Neuronal stem cell (in vitro differentiated cells): ENCODE measurements at regions not wholly inside any gene's neighbourhood (a gene's known extent, or its start where the extent isn't known, plus 50 kb on each side); places are given as distances from the start of the nearest gene placed in this dataset.

ENCODE experiments used
- DNase-seq: peaks from one replicate; pipeline ENCODE4 v3.0.0-alpha.2; 2013; ENCODE audit warnings: low spot score
- H2AFZ ChIP-seq: one replicate; pipeline ENCODE4 v1.6.1; 2013; ENCODE audit warnings: mild to moderate bottlenecking, low read length, inconsistent platforms
- H2AK5ac ChIP-seq: 2 replicates; pipeline ENCODE4 v1.6.1; 2013; ENCODE audit warnings: low read depth, mild to moderate bottlenecking, inconsistent platforms, low read length, moderate library complexity, mixed read lengths
- H2BK120ac ChIP-seq: 2 replicates; pipeline ENCODE4 v1.6.1; 2013; ENCODE audit warnings: low read depth, mild to moderate bottlenecking, inconsistent platforms, low read length, moderate library complexity, mixed read lengths
- H2BK12ac ChIP-seq: one replicate; pipeline ENCODE4 v1.6.1; 2013; ENCODE audit warnings: low read length, inconsistent platforms
- H2BK15ac ChIP-seq: 2 replicates; pipeline ENCODE4 v1.6.1; 2013; ENCODE audit warnings: mild to moderate bottlenecking, low read length, inconsistent platforms, mixed read lengths
- H2BK5ac ChIP-seq: one replicate; pipeline ENCODE4 v1.6.1; 2013; ENCODE audit warnings: inconsistent platforms, mild to moderate bottlenecking, low read length, moderate library complexity
- H3K14ac ChIP-seq: one replicate; pipeline ENCODE4 v1.6.1; 2013; ENCODE audit warnings: low read length, inconsistent platforms
- H3K18ac ChIP-seq: 2 replicates; pipeline ENCODE4 v1.6.1; 2013; ENCODE audit warnings: low read length, inconsistent platforms
- H3K23ac ChIP-seq: 2 replicates; pipeline ENCODE4 v1.6.1; 2013; ENCODE audit warnings: low read depth, mild to moderate bottlenecking, mixed read lengths, low read length, inconsistent platforms; ENCODE audit not compliant: poor library complexity
- H3K27ac ChIP-seq: replicated peaks from 3 replicates; pipeline ENCODE4 v1.5.1; 2013; ENCODE audit warnings: low read length, inconsistent platforms
- H3K27me3 ChIP-seq, 3 experiments: 2 replicates each; pipeline ENCODE4 v1.6.1; 2013; ENCODE audit warnings: low read length in 3 of 3, mild to moderate bottlenecking in 2 of 3, inconsistent platforms in 1 of 3, low read depth in 1 of 3, mixed read lengths in 1 of 3, moderate library complexity in 1 of 3; ENCODE audit not compliant: control insufficient read depth in 3 of 3, insufficient read depth in 3 of 3
- H3K36me3 ChIP-seq, 2 donors: replicated peaks in 1 of 2; 2 replicates each; pipeline ENCODE4 v1.6.1; 2013; ENCODE audit warnings: low read length in 2 of 2; ENCODE audit not compliant: control insufficient read depth in 2 of 2, insufficient read depth in 2 of 2
- H3K4ac ChIP-seq: 2 replicates; pipeline ENCODE4 v1.6.1; 2013; ENCODE audit warnings: inconsistent platforms, mild to moderate bottlenecking, low read length, moderate library complexity
- H3K4me1 ChIP-seq, 2 donors: 1 replicate in 1 of 2; 2 replicates in 1 of 2; pipeline ENCODE4 v1.6.1; 2013; ENCODE audit warnings: low read length in 2 of 2, low read depth in 1 of 2; ENCODE audit not compliant: control insufficient read depth in 2 of 2, insufficient read depth in 1 of 2
- H3K4me2 ChIP-seq: one replicate; pipeline ENCODE4 v1.6.1; 2013; ENCODE audit warnings: mild to moderate bottlenecking, low read length, inconsistent platforms; ENCODE audit not compliant: insufficient read depth, poor library complexity, severe bottlenecking
- H3K4me3 ChIP-seq, 2 donors: 2 replicates each; pipeline ENCODE4 v1.5.1; 2013; ENCODE audit warnings: low read length in 2 of 2, mild to moderate bottlenecking in 2 of 2, inconsistent platforms in 1 of 2, moderate library complexity in 1 of 2
- H3K79me1 ChIP-seq: one replicate; pipeline ENCODE4 v1.6.1; 2013; ENCODE audit warnings: low read depth, mild to moderate bottlenecking, inconsistent platforms, low read length, moderate library complexity
- H3K9ac ChIP-seq: one replicate; pipeline ENCODE4 v1.6.1; 2013; ENCODE audit warnings: mild to moderate bottlenecking, low read depth, low read length, inconsistent platforms; ENCODE audit not compliant: poor library complexity
- H3K9me3 ChIP-seq, 2 donors: replicated peaks in 1 of 2; 2 replicates each; pipeline versions ENCODE3 to v1.6.1; 2013; ENCODE audit warnings: low read length in 2 of 2, mild to moderate bottlenecking in 2 of 2, inconsistent platforms in 1 of 2, low read depth in 1 of 2, mixed read lengths in 1 of 2, moderate library complexity in 1 of 2; ENCODE audit not compliant: control insufficient read depth in 2 of 2, insufficient read depth in 1 of 2
- H4K8ac ChIP-seq: one replicate; pipeline ENCODE4 v1.6.1; 2013; ENCODE audit warnings: low read depth, mild to moderate bottlenecking, inconsistent platforms, low read length, moderate library complexity
- H4K91ac ChIP-seq: one replicate; pipeline ENCODE4 v1.6.1; 2013; ENCODE audit warnings: low read length, low read depth, mild to moderate bottlenecking, inconsistent platforms; ENCODE audit not compliant: poor library complexity
- WGBS, 2 donors: extraction: QIAGEN DNeasy Blood & Tissue Kit; methylation state at CpG; one replicate each; pipeline ENCODE4 v1.1.7; 2013; ENCODE audit warnings: missing lambda C conversion rate in 2 of 2, mixed read lengths in 1 of 2; ENCODE audit not compliant: insufficient read length in 2 of 2, insufficient replicate concordance in 1 of 2; ENCODE audit errors: extremely low coverage in 2 of 2; 5-methylcytosine and 5-hydroxymethylcytosine counted together

- Histone ChIP-seq H2BK120ac (no peak overlapping the region), H3K4me3 (no peak overlapping the region), H2AFZ (no peak overlapping the region), H3K23ac (no peak overlapping the region), H3K18ac (no peak overlapping the region), H3K14ac (no peak overlapping the region), H2BK15ac (no peak overlapping the region), H2BK12ac (no peak overlapping the region), H4K91ac (no peak overlapping the region), H3K9me3 (no peaks in the 10 kb centered on the region), H2BK5ac (no peak overlapping the region), H3K4me2 (no peak overlapping the region), H3K79me1 (no peaks in the 10 kb centered on the region), H2AK5ac (no peak overlapping the region), H3K27me3 (no peaks in the 10 kb centered on the region), H3K36me3 (no peaks in the 10 kb centered on the region), H3K4ac (no peak overlapping the region), H4K8ac (no peak overlapping the region), H3K4me1 (no peaks in the 10 kb centered on the region), H3K9ac (no peak overlapping the region), H3K27ac (no peak overlapping the region)
- WGBS, 2 donors, result no CpG with 5 or more reads among the region's 5 CpGs
- no peak for DNase-seq
Observed at GRCh38 chr11:96643173-96643572, 253.4 kb downstream of the JRKL start.

- Histone ChIP-seq H2AK5ac (no peak overlapping the region), H3K4me1 (peaks cover 0 to 3% of the 10 kb centered on the region in 2 donors), H3K27me3 (no peaks in the 10 kb centered on the region), H4K8ac (no peak overlapping the region), H3K27ac (no peak overlapping the region), H2BK5ac (no peak overlapping the region), H3K9ac (no peak overlapping the region), H2BK120ac (no peak overlapping the region), H2BK12ac (no peak overlapping the region), H3K4ac (no peak overlapping the region), H3K79me1 (no peaks in the 10 kb centered on the region), H3K36me3 (no peaks in the 10 kb centered on the region), H3K18ac (no peak overlapping the region), H3K9me3 (no peaks in the 10 kb centered on the region), H2BK15ac (no peak overlapping the region), H2AFZ (no peak overlapping the region), H3K14ac (no peak overlapping the region), H3K4me3 (no peak overlapping the region), H4K91ac (no peak overlapping the region), H3K23ac (no peak overlapping the region), H3K4me2 (no peak overlapping the region)
- no peak for DNase-seq
- WGBS, 2 donors, result no CpG with 5 or more reads among the region's 5 CpGs
Observed at GRCh38 chr11:96647621-96648020, 257.8 kb downstream of the JRKL start.

- peak; percentile 3 for DNase-seq
- Histone ChIP-seq H2AFZ (no peak overlapping the region), H4K8ac (no peak overlapping the region), H3K4me1 (peaks cover 0 to 3% of the 10 kb centered on the region in 2 donors), H2BK12ac (no peak overlapping the region), H3K9me3 (no peaks in the 10 kb centered on the region), H3K27ac (no peak overlapping the region), H3K18ac (no peak overlapping the region), H2BK5ac (no peak overlapping the region), H3K36me3 (no peaks in the 10 kb centered on the region), H3K9ac (no peak overlapping the region), H3K4ac (no peak overlapping the region), H2BK15ac (no peak overlapping the region), H3K27me3 (no peaks in the 10 kb centered on the region), H3K4me3 (no peak overlapping the region), H3K23ac (no peak overlapping the region), H2BK120ac (no peak overlapping the region), H3K79me1 (no peaks in the 10 kb centered on the region), H2AK5ac (no peak overlapping the region), H4K91ac (no peak overlapping the region), H3K14ac (no peak overlapping the region), H3K4me2 (no peak overlapping the region)
- WGBS, 2 donors, result no CpG with 5 or more reads among the region's 2 CpGs
Observed at GRCh38 chr11:96648991-96649390, 259.2 kb downstream of the JRKL start.

GRCh38 chr11:96652516-96652915 is 262.7 kb downstream of the JRKL start:
- H4K8ac ChIP-seq, result no peak overlapping the region
- no CpG with 5 or more reads among the region's 2 CpGs for WGBS, 2 donors
- no peaks in the 10 kb centered on the region for H3K36me3 ChIP-seq
- H2BK120ac ChIP-seq, result no peak overlapping the region
- peaks cover 0 to 3% of the 10 kb centered on the region in 2 donors for H3K4me1 ChIP-seq
- H3K23ac ChIP-seq, result no peak overlapping the region
- H3K27me3 ChIP-seq, result peaks cover 0 to 2% (median 0%) of the 10 kb centered on the region in 3 experiments
- no peak overlapping the region for H3K4ac ChIP-seq
- H2AK5ac ChIP-seq, result no peak overlapping the region
- H3K9ac ChIP-seq, result no peak overlapping the region
- no peak overlapping the region for H2BK5ac ChIP-seq
- no peak overlapping the region for H3K18ac ChIP-seq
- H3K4me2 ChIP-seq, result no peak overlapping the region
- H3K27ac ChIP-seq, result no peak overlapping the region
- H3K4me3 ChIP-seq, result no peak overlapping the region
- no peak overlapping the region for H2BK12ac ChIP-seq
- no peak overlapping the region for H3K14ac ChIP-seq
- H2BK15ac ChIP-seq, result no peak overlapping the region
- H2AFZ ChIP-seq, result no peak overlapping the region
- DNase-seq, result no peak
- H3K9me3 ChIP-seq, result no peaks in the 10 kb centered on the region
- H3K79me1 ChIP-seq, result no peaks in the 10 kb centered on the region
- H4K91ac ChIP-seq, result no peak overlapping the region
